OCI-LY1 (cell line): ENCODE measurements at regions not wholly inside any gene's neighbourhood (a gene's known extent, or its start where the extent isn't known, plus 50 kb on each side); places are given as distances from the start of the nearest gene placed in this dataset.

Experiments used
- EZH2 ChIP-seq: fragments of 200-600 bp; sonication (generic), shearing (Covaris generic); IDR thresholded peaks from 2 replicates; pipeline ENCODE4 v1.8.0; 2017; ENCODE audit warnings: borderline replicate concordance, mixed run types, mild to moderate bottlenecking, antibody characterized with exemption, low read length, moderate library complexity, mixed read lengths
- TF ChIP-seq, protein P1 (sequence below): fragments of 200-600 bp; sonication (generic), shearing (Covaris generic); IDR thresholded peaks from 2 replicates; pipeline ENCODE4 v1.5.1; 2017; ENCODE audit warnings: mild to moderate bottlenecking, antibody characterized with exemption, low read length, moderate library complexity, mixed read lengths

DNA sequence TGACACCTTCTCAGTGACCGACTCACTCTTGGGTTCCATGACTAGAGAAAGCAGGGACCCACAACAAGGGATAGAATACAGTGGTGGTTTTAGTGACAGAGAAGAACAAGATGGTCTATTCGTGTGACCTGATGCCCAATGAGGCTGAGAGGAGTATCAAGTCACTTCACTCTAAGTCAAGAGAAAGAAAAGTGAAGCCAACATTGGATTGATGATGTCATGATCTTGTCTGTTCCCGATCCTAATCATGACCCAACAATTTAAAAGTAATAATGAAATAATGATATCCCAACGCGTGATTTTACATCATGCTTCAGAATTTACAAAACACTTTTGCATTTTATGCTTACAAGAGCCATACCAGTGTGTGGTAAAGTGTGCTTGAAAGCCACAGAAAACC, 155.6 kb upstream of the POU3F3 start:
- TF ChIP-seq, protein P1, sequence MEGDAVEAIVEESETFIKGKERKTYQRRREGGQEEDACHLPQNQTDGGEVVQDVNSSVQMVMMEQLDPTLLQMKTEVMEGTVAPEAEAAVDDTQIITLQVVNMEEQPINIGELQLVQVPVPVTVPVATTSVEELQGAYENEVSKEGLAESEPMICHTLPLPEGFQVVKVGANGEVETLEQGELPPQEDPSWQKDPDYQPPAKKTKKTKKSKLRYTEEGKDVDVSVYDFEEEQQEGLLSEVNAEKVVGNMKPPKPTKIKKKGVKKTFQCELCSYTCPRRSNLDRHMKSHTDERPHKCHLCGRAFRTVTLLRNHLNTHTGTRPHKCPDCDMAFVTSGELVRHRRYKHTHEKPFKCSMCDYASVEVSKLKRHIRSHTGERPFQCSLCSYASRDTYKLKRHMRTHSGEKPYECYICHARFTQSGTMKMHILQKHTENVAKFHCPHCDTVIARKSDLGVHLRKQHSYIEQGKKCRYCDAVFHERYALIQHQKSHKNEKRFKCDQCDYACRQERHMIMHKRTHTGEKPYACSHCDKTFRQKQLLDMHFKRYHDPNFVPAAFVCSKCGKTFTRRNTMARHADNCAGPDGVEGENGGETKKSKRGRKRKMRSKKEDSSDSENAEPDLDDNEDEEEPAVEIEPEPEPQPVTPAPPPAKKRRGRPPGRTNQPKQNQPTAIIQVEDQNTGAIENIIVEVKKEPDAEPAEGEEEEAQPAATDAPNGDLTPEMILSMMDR, result no peak
- TF ChIP-seq EZH2, result no peak
